HCT116 (cell line): ENCODE measurements at regions not wholly inside any gene's neighbourhood (a gene's known extent, or its start where the extent isn't known, plus 50 kb on each side); places are given as distances from the start of the nearest gene placed in this dataset.

Experiments
- CEBPB ChIP-seq: IDR thresholded peaks from 2 replicates; pipeline ENCODE4 v1.6.1; 2012; ENCODE audit warnings: low read depth
- CTCF ChIP-seq, 3 experiments: fragments of 200-600 bp in 1 of 3; sonication (generic) in 1 of 3; IDR thresholded peaks in 2 of 3; conservative IDR thresholded peaks in 1 of 3; 2 replicates each; pipeline ENCODE4 v1.5.1; 2012 to 2017; ENCODE audit warnings: low read depth in 2 of 3, low read length in 2 of 3, antibody characterized with exemption in 1 of 3, borderline replicate concordance in 1 of 3, control low read depth in 1 of 3, mild to moderate bottlenecking in 1 of 3, mixed read lengths in 1 of 3, mixed run types in 1 of 3, moderate library complexity in 1 of 3; ENCODE audit not compliant: insufficient read depth in 1 of 3
- EGR1 ChIP-seq: IDR thresholded peaks from 2 replicates; pipeline ENCODE4 v1.6.1; 2012; ENCODE audit warnings: low read depth
- EZH2 ChIP-seq: fragments of 200-600 bp; sonication (generic); IDR thresholded peaks from 2 replicates; pipeline ENCODE4 v1.6.1; 2017; ENCODE audit warnings: antibody characterized with exemption, mixed run types
- MAX ChIP-seq: IDR thresholded peaks from 2 replicates; pipeline ENCODE4 v1.6.1; 2012
- POLR2A ChIP-seq: IDR thresholded peaks from 2 replicates; pipeline ENCODE4 v1.7.0; 2011; ENCODE audit warnings: borderline replicate concordance; ENCODE audit not compliant: insufficient read depth, insufficient read length; ENCODE audit errors: extremely low read depth
- POLR2AphosphoS5 ChIP-seq: IDR thresholded peaks from 2 replicates; pipeline ENCODE4 v1.6.1; 2011; ENCODE audit warnings: mild to moderate bottlenecking, low read depth, low read length, moderate library complexity
- REST ChIP-seq: IDR thresholded peaks from 2 replicates; pipeline ENCODE4 v1.6.1; 2012; ENCODE audit warnings: low read depth
- SP1 ChIP-seq: IDR thresholded peaks from 2 replicates; pipeline ENCODE4 v1.6.1; 2012; ENCODE audit warnings: low read depth
- SRF ChIP-seq: IDR thresholded peaks from 2 replicates; pipeline ENCODE4 v1.6.1; 2012; ENCODE audit warnings: low read depth
- YY1 ChIP-seq: IDR thresholded peaks from 2 replicates; pipeline ENCODE4 v1.6.1; 2011; ENCODE audit warnings: low read length, low read depth, moderate library complexity, mild to moderate bottlenecking; ENCODE audit not compliant: insufficient replicate concordance; ENCODE audit errors: extremely low read depth
- ZBTB33 ChIP-seq: IDR thresholded peaks from 2 replicates; pipeline ENCODE4 v1.6.1; 2011; ENCODE audit warnings: mild to moderate bottlenecking, low read length, moderate library complexity; ENCODE audit not compliant: insufficient replicate concordance; ENCODE audit errors: extremely low read depth

GRCh38 chr1:232249339-232249738, 380.6 kb downstream of the SIPA1L2 start:
- TF ChIP-seq CTCF (IDR thresholded peaks at IDR 0.05 in 2 of 3, conservative IDR thresholded peaks at IDR 0.05 in 1 of 3; ENCODE audit: borderline replicate concordance in 1 of 3, insufficient read depth in 1 of 3, low read depth in 2 of 3, low read length in 2 of 3) = no peak
- TF ChIP-seq POLR2A = no peak
- TF ChIP-seq SRF = no peak
- TF ChIP-seq EGR1 = no peak
- no peak for TF ChIP-seq EZH2
- TF ChIP-seq ZBTB33 = no peak
- no peak for TF ChIP-seq CEBPB
- TF ChIP-seq MAX = no peak
- TF ChIP-seq SP1 = no peak
- TF ChIP-seq POLR2AphosphoS5 = no peak
- TF ChIP-seq YY1 = no peak
- TF ChIP-seq REST = no peak
